ENCODE measurements at regions not wholly inside any gene's neighbourhood (a gene's known extent, or its start where the extent isn't known, plus 50 kb on each side); places are given as distances from the start of the nearest gene placed in this dataset.
A peak's percentile ranks its signal among the peaks of the same experiment; 100 is the strongest.
"Not testable (repeated sequence)": the region's sequence is repeated elsewhere in the genome, so short reads cannot be mapped to it uniquely, and the experiment has no call there.

DNA sequence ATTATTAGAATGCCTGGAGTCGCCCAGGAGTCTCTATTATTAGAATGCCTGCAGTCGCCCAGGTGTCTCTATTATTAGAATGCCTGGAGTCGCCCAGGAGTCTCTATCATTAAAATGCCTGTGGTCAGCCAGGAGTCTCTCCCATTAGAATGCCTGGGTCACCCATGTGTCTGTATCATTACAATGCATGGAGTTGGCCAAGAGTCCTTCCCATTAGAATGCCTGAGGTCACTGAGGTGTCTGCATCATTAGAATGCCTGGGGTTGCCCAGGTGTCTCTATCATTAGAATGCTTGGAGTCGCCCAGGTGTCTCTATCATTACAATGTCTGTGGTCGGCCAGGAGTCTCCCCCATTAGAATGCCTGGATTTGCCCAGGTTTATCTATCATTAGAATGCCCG is 66.9 kb downstream of the RNF187 start:
- TF ChIP-seq, protein P1, sequence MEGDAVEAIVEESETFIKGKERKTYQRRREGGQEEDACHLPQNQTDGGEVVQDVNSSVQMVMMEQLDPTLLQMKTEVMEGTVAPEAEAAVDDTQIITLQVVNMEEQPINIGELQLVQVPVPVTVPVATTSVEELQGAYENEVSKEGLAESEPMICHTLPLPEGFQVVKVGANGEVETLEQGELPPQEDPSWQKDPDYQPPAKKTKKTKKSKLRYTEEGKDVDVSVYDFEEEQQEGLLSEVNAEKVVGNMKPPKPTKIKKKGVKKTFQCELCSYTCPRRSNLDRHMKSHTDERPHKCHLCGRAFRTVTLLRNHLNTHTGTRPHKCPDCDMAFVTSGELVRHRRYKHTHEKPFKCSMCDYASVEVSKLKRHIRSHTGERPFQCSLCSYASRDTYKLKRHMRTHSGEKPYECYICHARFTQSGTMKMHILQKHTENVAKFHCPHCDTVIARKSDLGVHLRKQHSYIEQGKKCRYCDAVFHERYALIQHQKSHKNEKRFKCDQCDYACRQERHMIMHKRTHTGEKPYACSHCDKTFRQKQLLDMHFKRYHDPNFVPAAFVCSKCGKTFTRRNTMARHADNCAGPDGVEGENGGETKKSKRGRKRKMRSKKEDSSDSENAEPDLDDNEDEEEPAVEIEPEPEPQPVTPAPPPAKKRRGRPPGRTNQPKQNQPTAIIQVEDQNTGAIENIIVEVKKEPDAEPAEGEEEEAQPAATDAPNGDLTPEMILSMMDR (IDR thresholded peaks at IDR 0.05; ENCODE audit: extremely low read depth, low read depth, low read length): no peak
- no peak overlapping the region for H3K27ac ChIP-seq (ENCODE audit: low read depth, low read length)
- H3K4me3 ChIP-seq (ENCODE audit: insufficient read depth, low read length): no peak overlapping the region
- H4K20me1 ChIP-seq (ENCODE audit: insufficient read depth, low read length): no peaks in the 10 kb centered on the region
- H3K4me2 ChIP-seq (ENCODE audit: insufficient read depth, low read length): no peak overlapping the region
- H3K4me1 ChIP-seq (ENCODE audit: insufficient read depth, low read length): no peaks in the 10 kb centered on the region
- no peak overlapping the region for H2AFZ ChIP-seq (ENCODE audit: low read length)
- DNase-seq (ENCODE audit: insufficient read length, low spot score, missing footprints): no peak
- peaks cover 3% of the 10 kb centered on the region for H3K27me3 ChIP-seq (ENCODE audit: insufficient read depth, low read length)
- H3K9me3 ChIP-seq (ENCODE audit: low read depth, low read length): no peaks in the 10 kb centered on the region
- no peaks in the 10 kb centered on the region for H3K36me3 ChIP-seq (ENCODE audit: insufficient read depth, low read length)
- no peaks in the 10 kb centered on the region for H3K79me2 ChIP-seq (ENCODE audit: insufficient read depth, low read length)

GRCh38 chr1:228555074-228555994 is 68.2 kb downstream of the RNF187 start:
- H2AFZ ChIP-seq (ENCODE audit: low read length): no peak overlapping the region
- H3K27me3 ChIP-seq (ENCODE audit: insufficient read depth, low read length): peaks cover 3% of the 10 kb centered on the region
- H3K36me3 ChIP-seq (ENCODE audit: insufficient read depth, low read length): no peaks in the 10 kb centered on the region
- DNase-seq (ENCODE audit: insufficient read length, low spot score, missing footprints): no peak
- no peaks in the 10 kb centered on the region for H3K79me2 ChIP-seq (ENCODE audit: insufficient read depth, low read length)
- no peaks in the 10 kb centered on the region for H4K20me1 ChIP-seq (ENCODE audit: insufficient read depth, low read length)
- H3K27ac ChIP-seq (ENCODE audit: low read depth, low read length): no peak overlapping the region
- no peak overlapping the region for H3K4me2 ChIP-seq (ENCODE audit: insufficient read depth, low read length)
- H3K4me3 ChIP-seq (ENCODE audit: insufficient read depth, low read length): no peak overlapping the region
- TF ChIP-seq, protein P1 (IDR thresholded peaks at IDR 0.05; ENCODE audit: extremely low read depth, low read depth, low read length): no peak
- H3K9me3 ChIP-seq (ENCODE audit: low read depth, low read length): no peaks in the 10 kb centered on the region
- H3K4me1 ChIP-seq (ENCODE audit: insufficient read depth, low read length): no peaks in the 10 kb centered on the region

DNA sequence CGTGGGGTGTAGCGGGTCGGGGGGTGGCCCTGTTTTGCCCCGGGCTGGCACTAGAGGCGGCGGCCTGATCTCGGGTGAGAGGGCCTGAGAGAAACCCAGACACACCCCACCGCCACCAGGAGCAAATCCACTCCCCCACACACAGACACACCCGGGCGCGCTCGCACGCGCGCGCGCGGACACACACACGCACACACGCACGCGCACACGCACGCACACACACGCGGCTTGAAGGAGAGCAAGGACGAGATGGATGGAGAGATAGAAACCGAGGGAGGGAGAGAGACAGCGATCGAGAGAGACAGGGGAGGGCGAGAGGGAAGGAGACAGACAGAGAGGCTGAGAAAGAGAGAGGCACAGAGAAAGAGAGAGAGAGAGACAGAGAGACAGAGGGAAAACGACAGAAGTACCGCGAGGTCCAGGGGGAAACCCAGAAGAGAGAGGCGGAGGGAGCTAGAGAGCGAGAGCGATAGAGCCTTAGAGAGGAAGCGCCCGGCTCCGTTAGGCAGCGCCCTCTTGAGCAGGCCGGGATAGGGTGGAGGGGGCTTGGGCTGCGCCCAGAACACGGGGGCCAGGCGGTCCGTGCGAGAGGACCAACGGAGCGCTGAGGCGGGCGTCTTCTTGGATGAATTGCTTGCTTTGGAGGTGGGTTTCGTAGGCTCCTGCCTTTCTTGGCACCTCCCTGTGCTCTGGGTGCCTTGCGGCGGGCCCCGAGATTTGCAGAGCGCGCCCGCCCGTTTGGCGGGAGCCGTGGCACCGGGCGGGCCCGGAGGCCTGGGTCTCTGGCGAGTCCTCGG is 69.7 kb downstream of the RNF187 start:
- not testable (repeated sequence) for H3K9me3 ChIP-seq (ENCODE audit: low read depth, low read length)

More for the DNA sequence above, 69.7 kb downstream of the RNF187 start:
- H2AFZ ChIP-seq (ENCODE audit: low read length); H4K20me1 ChIP-seq (ENCODE audit: insufficient read depth, low read length); H3K79me2 ChIP-seq (ENCODE audit: insufficient read depth, low read length); H3K36me3 ChIP-seq (ENCODE audit: insufficient read depth, low read length); H3K27me3 ChIP-seq (ENCODE audit: insufficient read depth, low read length); DNase-seq (ENCODE audit: insufficient read length, low spot score, missing footprints); H3K4me1 ChIP-seq (ENCODE audit: insufficient read depth, low read length); H3K27ac ChIP-seq (ENCODE audit: low read depth, low read length): not testable (repeated sequence)
- H3K4me3 ChIP-seq (ENCODE audit: insufficient read depth, low read length): peak overlapping the region; percentile 55
- H3K4me2 ChIP-seq (ENCODE audit: insufficient read depth, low read length): peak overlapping the region; percentile 72

Small RNA genes lying in the stretch of these regions (small RNA-seq; reads per million reads assigned to genes)
- 4.7 reads per million, percentile 86 among the genes with 10 or more reads in this experiment for gene RNA5SP19

All from osteoblast (primary cell).